HepG2 (cell line): ENCODE measurements at regions not wholly inside any gene's neighbourhood (a gene's known extent, or its start where the extent isn't known, plus 50 kb on each side); places are given as distances from the start of the nearest gene placed in this dataset.

ENCODE experiments used
- ATAC-seq: fragments of 200-7000 bp; cut with Tn5 transposase; 3 replicates; pipeline ENCODE4 v1.9.1; 2020; ENCODE audit warnings: mild to moderate bottlenecking, moderate library complexity
- BruUV-seq: library from RNA; stranded (reverse); fragments of 400-500 nt; replicated peaks from 2 replicates; lab custom pipeline; 2021; lab: Mats Ljungman, UMichigan
- CTCF ChIA-PET: fragments of 300-600 bp; formaldehyde crosslinking; extraction: SDS; loops from one replicate; lab custom pipeline; 2021; ENCODE audit warnings: low total read pairs, inconsistent platforms, low intra/inter-chr PET ratio; lab: Yijun Ruan, JAX
- POLR2A ChIA-PET: fragments of 350-600 bp; sonication (Branson Sonifier 250); formaldehyde crosslinking; loops from one replicate; lab custom pipeline; 2020; ENCODE audit warnings: antibody characterized with exemption, inconsistent platforms; lab: Yijun Ruan, JAX
- DNase-seq: peaks from one replicate; pipeline ENCODE4 v3.0.0-alpha.2; 2015; ENCODE audit warnings: low spot score
- FAIRE-seq: peaks from 3 replicates; lab custom pipeline; 2011; peaks lifted over from hg19 to GRCh38; lab: Jason Lieb, UNC
- H2AFZ ChIP-seq: one replicate; pipeline ENCODE4 v1.6.1; 2011; ENCODE audit warnings: low read length, inconsistent platforms
- H3K27ac ChIP-seq: fragments of 300-600 bp; 3 replicates; pipeline ENCODE4 v1.8.0; 2011; ENCODE audit warnings: mixed run types, mild to moderate bottlenecking, mixed read lengths, low read length, inconsistent platforms; ENCODE audit not compliant: insufficient read depth; ENCODE audit errors: extremely low read length
- H3K27me3 ChIP-seq, 2 experiments: fragments of 200-600 bp in 1 of 2; 2 replicates in 1 of 2; 3 replicates in 1 of 2; pipeline versions ENCODE4 v1.6.0 to v1.8.0; 2011; ENCODE audit warnings: low read length in 2 of 2, mild to moderate bottlenecking in 2 of 2, moderate library complexity in 2 of 2, inconsistent platforms in 1 of 2; ENCODE audit not compliant: insufficient read depth in 2 of 2, control insufficient read depth in 1 of 2
- H3K36me3 ChIP-seq, 2 experiments: fragments of 200-600 bp in 1 of 2; replicated peaks in 1 of 2; 2 replicates in 1 of 2; 3 replicates in 1 of 2; pipeline versions ENCODE4 v1.5.1 to v1.8.0; 2011; ENCODE audit warnings: low read length in 2 of 2, inconsistent platforms in 1 of 2; ENCODE audit not compliant: insufficient read depth in 2 of 2, control insufficient read depth in 1 of 2
- H3K4me1 ChIP-seq: 2 replicates; pipeline ENCODE4 v1.5.1; 2012; ENCODE audit warnings: low read length, inconsistent platforms; ENCODE audit not compliant: insufficient read depth
- H3K4me2 ChIP-seq: 2 replicates; pipeline ENCODE4 v1.6.0; 2011; ENCODE audit warnings: low read depth, low read length, inconsistent platforms
- H3K4me3 ChIP-seq, 3 experiments: fragments of 200-600 bp in 1 of 3; sonication (generic), shearing (Covaris generic) in 1 of 3; replicated peaks in 1 of 3; 2 replicates each; pipeline ENCODE4 v1.5.1; 2011 to 2016; ENCODE audit warnings: low read length in 3 of 3, inconsistent platforms in 2 of 3, low read depth in 2 of 3, mild to moderate bottlenecking in 2 of 3, control low read depth in 1 of 3, mixed read lengths in 1 of 3; ENCODE audit not compliant: insufficient read depth in 1 of 3
- H3K79me2 ChIP-seq: one replicate; pipeline ENCODE4 v1.6.1; 2011; ENCODE audit warnings: low read length, inconsistent platforms; ENCODE audit not compliant: insufficient read depth
- H3K9ac ChIP-seq: 2 replicates; pipeline ENCODE4 v1.6.0; 2011; ENCODE audit warnings: mild to moderate bottlenecking, low read depth, low read length, inconsistent platforms; ENCODE audit not compliant: insufficient read depth
- H3K9me3 ChIP-seq: 2 replicates; pipeline ENCODE4 v1.5.1; 2012; ENCODE audit warnings: mild to moderate bottlenecking, low read length
- H4K20me1 ChIP-seq: 2 replicates; pipeline ENCODE4 v1.6.0; 2011; ENCODE audit warnings: inconsistent platforms, mild to moderate bottlenecking, low read length, moderate library complexity; ENCODE audit not compliant: insufficient read depth
- CAMTA2 ChIP-seq: sonication (generic); formaldehyde crosslinking; IDR thresholded peaks from 2 replicates; pipeline ENCODE4 v1.4.0; 2020; ENCODE audit warnings: mild to moderate bottlenecking, missing genetic modification reagents, borderline replicate concordance
- EED ChIP-seq: sonication (generic); formaldehyde crosslinking; IDR thresholded peaks from 2 replicates; pipeline ENCODE4 v1.5.0; 2020; ENCODE audit warnings: mild to moderate bottlenecking, missing genetic modification reagents
- GMEB2 ChIP-seq: IDR thresholded peaks from 2 replicates; pipeline ENCODE4 v1.6.1; 2016; ENCODE audit warnings: missing biosample characterization, missing genetic modification reagents, low read depth
- HOXA9 ChIP-seq: sonication (generic); formaldehyde crosslinking; IDR thresholded peaks from 2 replicates; pipeline ENCODE4 v1.8.1; 2022; ENCODE audit warnings: missing genetic modification reagents, mild to moderate bottlenecking, moderate library complexity, borderline replicate concordance
- KLF11 ChIP-seq: IDR thresholded peaks from 2 replicates; pipeline ENCODE4 v1.6.1; 2016; ENCODE audit warnings: missing compliant biosample characterization
- MAFK ChIP-seq, 2 experiments: IDR thresholded peaks in 1 of 2; conservative IDR thresholded peaks in 1 of 2; 2 replicates each; pipeline ENCODE4 v1.6.1; 2011; ENCODE audit warnings: improper control_type of control experiment in 2 of 2, low read length in 2 of 2
- MED13 ChIP-seq: sonication (generic); formaldehyde crosslinking; IDR thresholded peaks from 2 replicates; pipeline ENCODE4 v1.5.0; 2020; ENCODE audit warnings: missing genetic modification reagents
- MLXIP ChIP-seq: sonication (generic); formaldehyde crosslinking; IDR thresholded peaks from 2 replicates; pipeline ENCODE4 v1.9.0; 2021; ENCODE audit warnings: missing genetic modification reagents, borderline replicate concordance
- NFIC ChIP-seq: IDR thresholded peaks from 2 replicates; pipeline ENCODE4 v1.6.1; 2012; ENCODE audit warnings: mild to moderate bottlenecking, low read length, inconsistent platforms
- RARG ChIP-seq: sonication (generic); formaldehyde crosslinking; IDR thresholded peaks from 2 replicates; pipeline ENCODE4 v1.4.0; 2020; ENCODE audit warnings: low read depth, mild to moderate bottlenecking, missing genetic modification reagents
- SAP130 ChIP-seq: IDR thresholded peaks from 2 replicates; pipeline ENCODE4 v1.6.1; 2016; ENCODE audit warnings: low read depth
- TEAD2 ChIP-seq: sonication (generic); formaldehyde crosslinking; IDR thresholded peaks from 2 replicates; pipeline ENCODE4 v1.9.0; 2021; ENCODE audit warnings: missing genetic modification reagents
- ZFAT ChIP-seq: sonication (generic); formaldehyde crosslinking; conservative IDR thresholded peaks from 2 replicates; pipeline ENCODE4 v1.8.1; 2023; ENCODE audit warnings: missing genetic modification reagents, inconsistent platforms
- ZNF274 ChIP-seq: sonication (generic); formaldehyde crosslinking; IDR thresholded peaks from 2 replicates; pipeline ENCODE4 v1.5.1; 2020; ENCODE audit warnings: mild to moderate bottlenecking, missing genetic modification reagents
- ZNF713 ChIP-seq: sonication (generic); formaldehyde crosslinking; IDR thresholded peaks from 2 replicates; pipeline ENCODE4 v1.4.0; 2020; ENCODE audit warnings: mild to moderate bottlenecking, missing genetic modification reagents
- ZNF747 ChIP-seq: sonication (generic); formaldehyde crosslinking; IDR thresholded peaks from 2 replicates; pipeline ENCODE4 v1.8.1; 2023; ENCODE audit warnings: missing genetic modification reagents, mild to moderate bottlenecking, borderline replicate concordance
- ZNF772 ChIP-seq: sonication (generic); formaldehyde crosslinking; IDR thresholded peaks from 2 replicates; pipeline ENCODE4 v1.5.0; 2020; ENCODE audit warnings: mild to moderate bottlenecking, missing genetic modification reagents
- ZZZ3 ChIP-seq: sonication (generic); formaldehyde crosslinking; IDR thresholded peaks from 2 replicates; pipeline ENCODE4 v1.4.0; 2020; ENCODE audit warnings: missing genetic modification reagents, mild to moderate bottlenecking, borderline replicate concordance
- WGBS: methylation state at CpG from one replicate; pipeline ENCODE4 v1.1.6; 2017; ENCODE audit warnings: low lambda C conversion rate; 5-methylcytosine and 5-hydroxymethylcytosine counted together
- in situ Hi-C: cut with HindIII; loops from 2 replicates; pipeline ENCODE4 v1.10.0; 2017; ENCODE audit warnings: low pct_unique_long_range_greater_than_20kb; ENCODE audit not compliant: extremely low pct_ligation_motif_present
- intact Hi-C: fragments of 100-400 bp; cut with micrococcal nuclease; formaldehyde crosslinking; loops from one replicate; pipeline ENCODE4 v1.10.0; 2022; ENCODE audit not compliant: unreplicated experiment

- TF ChIP-seq GMEB2, result no peak
- no peak for TF ChIP-seq SAP130 (CRISPR knock-in tag)
- no peak for TF ChIP-seq MAFK (conservative IDR thresholded peaks at IDR 0.05 in 1 of 2, IDR thresholded peaks at IDR 0.05 in 1 of 2; ENCODE audit: low read length in 2 of 2)
- no peak for TF ChIP-seq ZNF772 (CRISPR knock-in tag)
- no peak for TF ChIP-seq ZNF713 (CRISPR knock-in tag)
- no peak for TF ChIP-seq MED13 (CRISPR knock-in tag)
- no peak for TF ChIP-seq ZNF747 (CRISPR knock-in tag)
- TF ChIP-seq ZFAT, result no peak
- no peak for TF ChIP-seq EED
- TF ChIP-seq NFIC, result no peak
- TF ChIP-seq ZZZ3 (CRISPR knock-in tag), result no peak
- no peak for TF ChIP-seq RARG
These were observed 391.2 kb downstream of the THBS2 start (continued) for GRCh38 chr6:168862346-168862980.

- Histone ChIP-seq H3K9ac (no peak overlapping the region), H3K4me2 (no peak overlapping the region), H3K27ac (no peak overlapping the region), H4K20me1 (no peaks in the 10 kb centered on the region), H3K4me3 (no peak overlapping the region), H3K27me3 (peaks cover 3 to 48% of the 10 kb centered on the region in 2 experiments; a peak in 4 of 5 replicates), H2AFZ (no peak overlapping the region), H3K9me3 (no peaks in the 10 kb centered on the region), H3K36me3 (no peaks in the 10 kb centered on the region), H3K79me2 (no peaks in the 10 kb centered on the region), H3K4me1 (no peaks in the 10 kb centered on the region)
- in situ Hi-C loops (no loop called here), intact Hi-C loops (no loop called here)
- TF ChIP-seq ZNF713 (CRISPR knock-in tag) (no peak), CAMTA2 (CRISPR knock-in tag) (no peak), ZNF274 (CRISPR knock-in tag) (no peak), MLXIP (no peak), HOXA9 (no peak), TEAD2 (CRISPR knock-in tag) (no peak), KLF11 (CRISPR knock-in tag) (no peak)
- POLR2A ChIA-PET, result no interaction called here
- 48% methylated on average over 24 of the region's 26 CpGs for WGBS
- FAIRE-seq (no peak), ATAC-seq (no peak), DNase-seq (no peak)
- no TSS peak for BruUV-seq
- CTCF ChIA-PET, result no interaction called here
These were observed 392.7 kb downstream of the THBS2 start for GRCh38 chr6:168860987-168861386.
